Bronchial epithelial cell (primary cell): ENCODE measurements at regions not wholly inside any gene's neighbourhood (a gene's known extent, or its start where the extent isn't known, plus 50 kb on each side); places are given as distances from the start of the nearest gene placed in this dataset.
A peak's percentile ranks its signal among the peaks of the same experiment; 100 is the strongest.

Experiments used
- DNase-seq: peaks from one replicate; pipeline ENCODE4 v3.0.0-alpha.2; 2010; ENCODE audit warnings: low read depth
- FAIRE-seq: peaks from 2 replicates; lab custom pipeline; 2011; peaks lifted over from hg19 to GRCh38; lab: Jason Lieb, UNC
- H3K27me3 ChIP-seq: 2 replicates; pipeline ENCODE4 v1.5.1; 2011; ENCODE audit warnings: low read length; ENCODE audit not compliant: control insufficient read depth, insufficient read depth
- H3K36me3 ChIP-seq: 2 replicates; pipeline ENCODE4 v1.5.1; 2011; ENCODE audit warnings: low read length; ENCODE audit not compliant: control insufficient read depth, insufficient read depth
- H3K4me3 ChIP-seq: 2 replicates; pipeline ENCODE4 v1.5.1; 2011; ENCODE audit warnings: mild to moderate bottlenecking, low read depth, low read length, control low read depth
- TF ChIP-seq, protein P1 (sequence below): IDR thresholded peaks from 2 replicates; pipeline ENCODE4 v1.5.1; 2011; ENCODE audit warnings: mild to moderate bottlenecking, moderate library complexity, low read length, control low read depth, inconsistent platforms; ENCODE audit not compliant: insufficient read depth, severe bottlenecking

DNA sequence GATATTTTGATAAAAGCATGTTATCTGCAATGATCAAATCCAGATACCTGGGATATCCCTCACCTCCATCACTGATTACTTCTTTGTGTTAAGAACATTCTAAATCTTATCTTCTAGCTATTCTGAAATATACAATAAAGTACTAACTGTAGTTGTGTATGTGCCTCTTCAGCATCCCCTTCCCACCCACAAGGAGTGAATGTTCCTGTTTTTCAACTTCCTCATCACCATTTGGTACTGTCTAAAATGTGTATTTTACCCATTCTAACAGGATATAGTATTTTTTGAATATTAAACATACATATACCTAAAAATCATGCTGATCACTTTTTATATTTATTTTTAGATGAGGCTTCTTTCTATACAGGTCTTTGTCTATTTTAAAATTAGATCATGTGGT lies 1252.6 kb downstream of the TMEM121 start:
- Histone ChIP-seq H3K27me3 (no peaks in the 10 kb centered on the region), H3K4me3 (no peak overlapping the region), H3K36me3 (no peaks in the 10 kb centered on the region)
- TF ChIP-seq, protein P1, sequence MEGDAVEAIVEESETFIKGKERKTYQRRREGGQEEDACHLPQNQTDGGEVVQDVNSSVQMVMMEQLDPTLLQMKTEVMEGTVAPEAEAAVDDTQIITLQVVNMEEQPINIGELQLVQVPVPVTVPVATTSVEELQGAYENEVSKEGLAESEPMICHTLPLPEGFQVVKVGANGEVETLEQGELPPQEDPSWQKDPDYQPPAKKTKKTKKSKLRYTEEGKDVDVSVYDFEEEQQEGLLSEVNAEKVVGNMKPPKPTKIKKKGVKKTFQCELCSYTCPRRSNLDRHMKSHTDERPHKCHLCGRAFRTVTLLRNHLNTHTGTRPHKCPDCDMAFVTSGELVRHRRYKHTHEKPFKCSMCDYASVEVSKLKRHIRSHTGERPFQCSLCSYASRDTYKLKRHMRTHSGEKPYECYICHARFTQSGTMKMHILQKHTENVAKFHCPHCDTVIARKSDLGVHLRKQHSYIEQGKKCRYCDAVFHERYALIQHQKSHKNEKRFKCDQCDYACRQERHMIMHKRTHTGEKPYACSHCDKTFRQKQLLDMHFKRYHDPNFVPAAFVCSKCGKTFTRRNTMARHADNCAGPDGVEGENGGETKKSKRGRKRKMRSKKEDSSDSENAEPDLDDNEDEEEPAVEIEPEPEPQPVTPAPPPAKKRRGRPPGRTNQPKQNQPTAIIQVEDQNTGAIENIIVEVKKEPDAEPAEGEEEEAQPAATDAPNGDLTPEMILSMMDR = no peak
- no peak for DNase-seq
- FAIRE-seq = no peak

DNA sequence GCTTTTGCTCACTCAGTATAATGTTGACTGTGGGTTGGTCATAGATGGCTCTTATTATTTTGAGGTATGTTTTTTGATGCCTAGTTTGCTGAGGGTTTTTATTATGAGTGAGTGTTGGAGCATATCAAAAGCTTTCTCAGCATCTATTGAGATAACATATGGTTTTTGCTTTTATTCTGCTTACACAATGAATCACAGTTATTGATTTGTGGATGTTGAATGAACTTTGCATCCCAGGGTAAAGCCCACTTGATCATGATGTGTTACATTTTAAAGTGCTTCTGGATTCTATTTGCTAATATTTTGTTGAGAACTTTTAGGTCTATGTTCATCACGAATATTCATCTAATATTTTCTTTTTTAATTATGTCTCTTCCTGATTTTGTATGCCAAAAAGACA lies 1260.3 kb downstream of the TMEM121 start:
- no peak for DNase-seq
- no peak for FAIRE-seq
- TF ChIP-seq, protein P1 = no peak
- H3K27me3 ChIP-seq = no peaks in the 10 kb centered on the region
- H3K36me3 ChIP-seq = no peaks in the 10 kb centered on the region
- H3K4me3 ChIP-seq = no peak overlapping the region

DNA sequence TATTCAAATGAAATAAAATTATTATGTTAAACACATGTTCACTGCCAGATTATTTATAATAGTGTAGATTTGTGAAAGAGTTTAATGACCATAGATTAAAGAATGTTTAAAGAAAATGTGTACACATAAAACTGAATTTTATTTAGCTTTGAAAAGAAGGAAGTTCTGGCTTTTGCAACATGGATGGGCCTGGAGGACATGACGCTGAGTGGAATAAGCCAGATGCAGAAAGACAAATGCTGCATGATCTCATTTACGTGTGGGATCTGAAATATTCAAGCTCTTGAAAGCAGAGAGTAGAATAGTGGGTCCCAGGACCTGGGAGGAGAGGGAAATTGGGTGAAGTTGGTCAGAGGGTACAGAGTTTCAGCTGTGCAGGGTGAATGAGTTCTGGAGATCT lies 1261.2 kb downstream of the TMEM121 start:
- no peaks in the 10 kb centered on the region for H3K36me3 ChIP-seq
- H3K27me3 ChIP-seq = no peaks in the 10 kb centered on the region
- no peak for DNase-seq
- H3K4me3 ChIP-seq = no peak overlapping the region
- TF ChIP-seq, protein P1 = no peak
- FAIRE-seq = no peak

DNA sequence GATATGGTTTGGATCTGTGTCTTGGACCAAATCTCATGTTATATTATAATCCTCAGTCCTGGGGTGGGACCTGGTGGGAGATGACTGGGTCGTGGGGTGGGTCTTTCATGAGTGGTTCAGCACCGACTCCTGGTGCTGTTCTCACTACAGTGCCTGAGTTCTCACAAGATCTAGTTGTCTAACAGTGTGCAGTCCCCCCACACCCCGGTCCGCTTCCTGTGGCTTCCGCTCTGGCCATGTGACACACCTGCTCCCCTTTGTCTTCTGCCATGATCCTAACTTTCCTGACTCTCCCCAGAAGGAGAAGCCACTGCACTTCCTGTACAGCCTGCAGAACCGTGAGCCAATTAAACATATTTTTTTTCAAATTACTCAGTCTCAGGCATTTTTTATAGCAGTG lies 1262.2 kb downstream of the TMEM121 start:
- H3K27me3 ChIP-seq = no peaks in the 10 kb centered on the region
- DNase-seq (no peak), FAIRE-seq (no peak)
- TF ChIP-seq, protein P1 = no peak
- H3K4me3 ChIP-seq = no peak overlapping the region
- H3K36me3 ChIP-seq = no peaks in the 10 kb centered on the region

DNA sequence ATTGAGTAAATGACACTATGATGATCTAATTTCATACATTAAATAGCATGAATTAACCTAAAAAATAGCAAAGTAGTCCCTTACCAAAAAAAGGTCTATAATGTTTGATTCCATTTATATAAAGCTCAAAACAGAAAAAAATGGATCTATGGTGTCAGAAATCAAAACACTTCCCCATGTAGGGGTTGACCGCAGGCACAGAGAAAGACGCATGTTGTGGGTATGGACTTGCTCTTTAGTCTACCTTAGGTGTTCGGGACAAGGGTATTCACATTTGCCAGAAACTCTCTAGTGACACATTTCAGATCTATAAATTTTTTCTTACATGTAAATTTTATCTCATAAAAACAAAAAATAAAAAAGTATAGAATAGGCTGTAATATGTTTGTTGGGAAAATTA lies 1262.9 kb downstream of the TMEM121 start:
- H3K4me3 ChIP-seq = no peak overlapping the region
- H3K36me3 ChIP-seq = no peaks in the 10 kb centered on the region
- TF ChIP-seq, protein P1 = no peak
- H3K27me3 ChIP-seq = no peaks in the 10 kb centered on the region
- FAIRE-seq (no peak), DNase-seq (no peak)

DNA sequence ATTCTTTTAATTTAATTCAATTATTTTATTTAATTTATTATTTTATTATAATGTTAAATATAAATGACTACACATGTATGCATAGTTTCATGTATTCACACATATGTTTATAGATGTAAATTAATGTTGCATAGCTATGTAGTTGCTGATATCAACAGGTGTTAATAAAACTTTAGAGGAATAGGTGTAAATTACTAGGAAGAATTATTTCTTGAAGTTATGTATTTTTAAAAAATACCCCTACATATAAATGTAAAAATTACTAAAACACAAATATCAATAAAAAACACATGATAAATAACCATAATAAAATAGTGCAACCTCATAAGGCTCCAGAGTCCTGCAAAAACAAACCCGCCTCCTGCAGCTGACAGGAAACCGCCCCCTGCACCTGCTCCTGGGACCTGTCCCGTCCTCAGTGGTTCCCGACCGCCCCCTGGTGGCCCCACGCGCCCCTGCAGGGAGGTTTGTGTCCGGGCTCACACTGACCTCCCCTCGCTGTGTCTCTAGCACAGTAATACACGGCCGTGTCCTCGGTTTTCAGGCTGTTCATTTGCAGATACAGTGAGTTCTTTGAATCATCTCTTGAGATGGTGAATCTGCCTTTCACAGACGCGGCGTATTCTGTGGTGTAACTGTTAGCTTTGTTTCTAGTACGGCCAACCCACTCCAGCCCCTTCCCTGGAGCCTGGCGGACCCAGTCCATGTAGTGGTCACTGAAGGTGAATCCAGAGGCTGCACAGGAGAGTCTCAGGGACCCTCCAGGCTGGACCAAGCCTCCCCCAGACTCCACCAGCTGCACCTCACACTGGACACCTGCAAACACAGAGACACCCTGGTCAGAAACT lies 1264.0 kb downstream of the TMEM121 start:
- no peak overlapping the region for H3K4me3 ChIP-seq
- TF ChIP-seq, protein P1 = peak; percentile 31
- no peak for FAIRE-seq
- no peaks in the 10 kb centered on the region for H3K27me3 ChIP-seq
- no peak for DNase-seq
- no peaks in the 10 kb centered on the region for H3K36me3 ChIP-seq
